ENCODE measurements at regions not wholly inside any gene's neighbourhood (a gene's known extent, or its start where the extent isn't known, plus 50 kb on each side); places are given as distances from the start of the nearest gene placed in this dataset.

GRCh38 chr1:22327411-22327810 is 124.2 kb upstream of the ZBTB40 start (continued):
- TF ChIP-seq REST (IDR thresholded peaks at IDR 0.05; ENCODE audit: unreplicated experiment) (no peak), ZNF114 (CRISPR knock-in tag; IDR thresholded peaks at IDR 0.05) (no peak), POLR2AphosphoS5 (IDR thresholded peaks at IDR 0.05; ENCODE audit: low read depth) (no peak), STAT1 (IDR thresholded peaks at IDR 0.05; ENCODE audit: unreplicated experiment) (no peak), EZH2phosphoT487 (IDR thresholded peaks at IDR 0.05; ENCODE audit: unreplicated experiment) (no peak)

DNA sequence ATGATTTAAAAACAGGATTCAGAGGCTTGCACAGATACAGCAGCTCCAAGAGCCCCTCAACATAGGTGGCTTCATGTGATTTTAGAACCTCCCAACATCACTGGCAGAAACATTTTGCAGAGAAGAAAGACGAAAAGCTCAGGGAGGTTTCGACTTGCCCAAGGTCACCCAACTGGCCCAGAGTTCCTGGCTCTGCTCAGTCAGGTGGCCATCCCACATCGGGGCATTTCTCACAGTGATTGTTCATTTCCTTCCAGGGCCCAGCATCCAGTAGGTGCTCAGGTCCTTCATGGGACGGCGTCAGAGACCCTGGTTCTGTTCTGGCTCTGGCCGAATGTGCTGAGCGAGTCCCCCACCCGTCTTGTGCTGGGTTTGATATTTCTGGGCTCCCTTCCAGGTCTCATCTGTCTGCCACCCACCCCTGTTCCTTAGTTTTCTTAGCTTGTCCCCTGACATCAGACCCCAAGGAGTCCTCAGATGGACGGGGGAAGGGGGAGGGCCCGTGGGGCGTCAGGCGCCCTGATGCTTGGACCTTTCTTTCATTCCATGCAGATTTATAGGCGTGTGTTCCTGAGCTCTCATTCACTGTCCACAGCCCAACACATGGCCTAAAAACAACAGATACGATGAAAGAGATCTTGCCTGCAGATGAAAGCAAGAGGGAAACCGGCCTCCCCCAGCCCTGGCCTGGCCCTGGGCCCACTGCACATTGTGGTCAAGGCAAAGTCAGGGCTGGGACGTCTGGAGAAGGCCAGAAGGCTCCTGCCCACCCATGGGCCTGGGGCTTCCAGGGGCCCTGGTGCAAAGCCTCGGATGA is 123.1 kb upstream of the ZBTB40 start:
- no peaks in the 10 kb centered on the region for H3K4me1 ChIP-seq (ENCODE audit: insufficient read depth)

More for the DNA sequence above, 123.1 kb upstream of the ZBTB40 start:
- no peaks in the 10 kb centered on the region for H3K27me3 ChIP-seq (ENCODE audit: insufficient read depth)
- no peaks in the 10 kb centered on the region for H4K20me1 ChIP-seq (replicated peaks; ENCODE audit: insufficient read depth)
- H3K4me3 Mint-ChIP-seq, result no peak overlapping the region
- no peak for DNase-seq (ENCODE audit: low spot score)
- H2AFZ ChIP-seq, result no peak overlapping the region; the same call in 1 of the 2 replicates
- no peak overlapping the region for H3K4me3 ChIP-seq
- no peak overlapping the region for H3K27ac Mint-ChIP-seq
- no peak overlapping the region for H3K4me2 ChIP-seq
- H3K9me2 ChIP-seq (ENCODE audit: insufficient read depth), result no peaks in the 10 kb centered on the region
- no peaks in the 10 kb centered on the region; the same call in 2 of the 3 replicates for H3K36me3 Mint-ChIP-seq (ENCODE audit: low read depth)
- no peak overlapping the region for H3K27ac ChIP-seq (ENCODE audit: low read depth)
- H3K36me3 ChIP-seq (ENCODE audit: insufficient read depth), result no peaks in the 10 kb centered on the region
- H3F3A ChIP-seq (replicated peaks; ENCODE audit: low read depth), result no peaks in the 10 kb centered on the region
- TF ChIP-seq ZNF331 (CRISPR knock-in tag; IDR thresholded peaks at IDR 0.05; ENCODE audit: low read depth) (no peak), ZNF114 (CRISPR knock-in tag; IDR thresholded peaks at IDR 0.05) (no peak), ETS1 (IDR thresholded peaks at IDR 0.05) (no peak), STAT1 (IDR thresholded peaks at IDR 0.05; ENCODE audit: unreplicated experiment) (no peak), EZH2 (IDR thresholded peaks at IDR 0.05; ENCODE audit: low read depth, unreplicated experiment) (no peak), CREB1 (CRISPR knock-in tag; IDR thresholded peaks at IDR 0.05; ENCODE audit: low read depth) (no peak), NANOG (IDR thresholded peaks at IDR 0.05; ENCODE audit: borderline replicate concordance) (no peak), JUNB (IDR thresholded peaks at IDR 0.05; ENCODE audit: unreplicated experiment) (no peak)
- TF ChIP-seq, protein P1, sequence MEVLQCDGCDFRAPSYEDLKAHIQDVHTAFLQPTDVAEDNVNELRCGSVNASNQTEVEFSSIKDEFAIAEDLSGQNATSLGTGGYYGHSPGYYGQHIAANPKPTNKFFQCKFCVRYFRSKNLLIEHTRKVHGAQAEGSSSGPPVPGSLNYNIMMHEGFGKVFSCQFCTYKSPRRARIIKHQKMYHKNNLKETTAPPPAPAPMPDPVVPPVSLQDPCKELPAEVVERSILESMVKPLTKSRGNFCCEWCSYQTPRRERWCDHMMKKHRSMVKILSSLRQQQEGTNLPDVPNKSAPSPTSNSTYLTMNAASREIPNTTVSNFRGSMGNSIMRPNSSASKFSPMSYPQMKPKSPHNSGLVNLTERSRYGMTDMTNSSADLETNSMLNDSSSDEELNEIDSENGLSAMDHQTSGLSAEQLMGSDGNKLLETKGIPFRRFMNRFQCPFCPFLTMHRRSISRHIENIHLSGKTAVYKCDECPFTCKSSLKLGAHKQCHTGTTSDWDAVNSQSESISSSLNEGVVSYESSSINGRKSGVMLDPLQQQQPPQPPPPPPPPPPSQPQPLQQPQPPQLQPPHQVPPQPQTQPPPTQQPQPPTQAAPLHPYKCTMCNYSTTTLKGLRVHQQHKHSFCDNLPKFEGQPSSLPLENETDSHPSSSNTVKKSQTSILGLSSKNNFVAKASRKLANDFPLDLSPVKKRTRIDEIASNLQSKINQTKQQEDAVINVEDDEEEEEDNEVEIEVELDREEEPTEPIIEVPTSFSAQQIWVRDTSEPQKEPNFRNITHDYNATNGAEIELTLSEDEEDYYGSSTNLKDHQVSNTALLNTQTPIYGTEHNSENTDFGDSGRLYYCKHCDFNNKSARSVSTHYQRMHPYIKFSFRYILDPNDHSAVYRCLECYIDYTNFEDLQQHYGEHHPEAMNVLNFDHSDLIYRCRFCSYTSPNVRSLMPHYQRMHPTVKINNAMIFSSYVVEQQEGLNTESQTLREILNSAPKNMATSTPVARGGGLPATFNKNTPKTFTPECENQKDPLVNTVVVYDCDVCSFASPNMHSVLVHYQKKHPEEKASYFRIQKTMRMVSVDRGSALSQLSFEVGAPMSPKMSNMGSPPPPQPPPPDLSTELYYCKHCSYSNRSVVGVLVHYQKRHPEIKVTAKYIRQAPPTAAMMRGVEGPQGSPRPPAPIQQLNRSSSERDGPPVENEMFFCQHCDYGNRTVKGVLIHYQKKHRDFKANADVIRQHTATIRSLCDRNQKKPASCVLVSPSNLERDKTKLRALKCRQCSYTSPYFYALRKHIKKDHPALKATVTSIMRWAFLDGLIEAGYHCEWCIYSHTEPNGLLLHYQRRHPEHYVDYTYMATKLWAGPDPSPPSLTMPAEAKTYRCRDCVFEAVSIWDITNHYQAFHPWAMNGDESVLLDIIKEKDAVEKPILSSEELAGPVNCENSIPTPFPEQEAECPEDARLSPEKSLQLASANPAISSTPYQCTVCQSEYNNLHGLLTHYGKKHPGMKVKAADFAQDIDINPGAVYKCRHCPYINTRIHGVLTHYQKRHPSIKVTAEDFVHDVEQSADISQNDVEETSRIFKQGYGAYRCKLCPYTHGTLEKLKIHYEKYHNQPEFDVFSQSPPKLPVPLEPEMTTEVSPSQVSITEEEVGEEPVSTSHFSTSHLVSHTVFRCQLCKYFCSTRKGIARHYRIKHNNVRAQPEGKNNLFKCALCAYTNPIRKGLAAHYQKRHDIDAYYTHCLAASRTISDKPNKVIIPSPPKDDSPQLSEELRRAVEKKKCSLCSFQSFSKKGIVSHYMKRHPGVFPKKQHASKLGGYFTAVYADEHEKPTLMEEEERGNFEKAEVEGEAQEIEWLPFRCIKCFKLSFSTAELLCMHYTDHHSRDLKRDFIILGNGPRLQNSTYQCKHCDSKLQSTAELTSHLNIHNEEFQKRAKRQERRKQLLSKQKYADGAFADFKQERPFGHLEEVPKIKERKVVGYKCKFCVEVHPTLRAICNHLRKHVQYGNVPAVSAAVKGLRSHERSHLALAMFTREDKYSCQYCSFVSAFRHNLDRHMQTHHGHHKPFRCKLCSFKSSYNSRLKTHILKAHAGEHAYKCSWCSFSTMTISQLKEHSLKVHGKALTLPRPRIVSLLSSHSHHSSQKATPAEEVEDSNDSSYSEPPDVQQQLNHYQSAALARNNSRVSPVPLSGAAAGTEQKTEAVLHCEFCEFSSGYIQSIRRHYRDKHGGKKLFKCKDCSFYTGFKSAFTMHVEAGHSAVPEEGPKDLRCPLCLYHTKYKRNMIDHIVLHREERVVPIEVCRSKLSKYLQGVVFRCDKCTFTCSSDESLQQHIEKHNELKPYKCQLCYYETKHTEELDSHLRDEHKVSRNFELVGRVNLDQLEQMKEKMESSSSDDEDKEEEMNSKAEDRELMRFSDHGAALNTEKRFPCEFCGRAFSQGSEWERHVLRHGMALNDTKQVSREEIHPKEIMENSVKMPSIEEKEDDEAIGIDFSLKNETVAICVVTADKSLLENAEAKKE (CRISPR knock-in tag; IDR thresholded peaks at IDR 0.05), result no peak
- H3K4me1 Mint-ChIP-seq, result no peaks in the 10 kb centered on the region; the same call in 2 of the 3 replicates
- peaks cover 8% of the 10 kb centered on the region for H3K27me3 Mint-ChIP-seq (ENCODE audit: insufficient read depth, low read depth, poor library complexity)
- H3K9me3 Mint-ChIP-seq, result no peaks in the 10 kb centered on the region
- H3K79me2 ChIP-seq (replicated peaks; ENCODE audit: insufficient read depth), result no peaks in the 10 kb centered on the region
- no peak for ATAC-seq
